ENCODE measurements at regions not wholly inside any gene's neighbourhood (a gene's known extent, or its start where the extent isn't known, plus 50 kb on each side); places are given as distances from the start of the nearest gene placed in this dataset.

DNA sequence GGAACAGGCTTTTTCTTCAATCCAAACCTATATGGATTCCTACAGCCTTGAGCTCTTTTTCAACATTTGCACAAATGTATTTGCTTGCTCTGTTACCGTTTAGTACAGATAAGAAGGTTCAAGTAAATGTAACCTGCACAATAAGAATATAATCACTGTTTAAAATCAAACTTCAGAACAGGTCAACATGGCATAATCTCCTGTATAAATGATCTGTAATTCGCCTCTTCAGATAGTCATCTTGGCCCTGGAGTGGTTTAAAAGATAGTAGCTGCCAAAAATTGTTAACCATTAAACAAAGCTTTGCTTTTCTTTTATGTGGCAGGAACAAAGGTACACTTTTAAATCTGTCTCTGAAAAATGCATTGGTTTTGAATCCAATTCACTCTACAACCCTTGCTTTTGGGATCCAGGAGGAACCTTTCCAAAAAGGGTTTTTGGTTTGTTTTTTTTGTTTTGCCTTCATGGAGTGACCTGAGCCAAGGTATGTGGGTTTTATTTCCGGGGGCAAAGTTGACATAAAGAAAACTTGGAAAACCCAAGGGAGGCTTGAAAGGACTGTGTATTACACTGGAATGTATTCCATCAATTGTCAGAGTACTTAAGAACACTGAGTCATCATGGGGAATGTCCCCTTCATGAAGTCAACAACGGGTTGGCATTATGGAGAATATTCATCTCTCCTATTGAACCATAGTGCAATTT lies 210.4 kb upstream of the HCCS start:
- TF ChIP-seq ZNF24 (IDR thresholded peaks at IDR 0.05) (no peak), EP300 (IDR thresholded peaks at IDR 0.05; ENCODE audit: borderline replicate concordance in 1 of 2, control insufficient read depth in 1 of 2, low read depth in 2 of 2, low read length in 2 of 2) (no peak), TBL1XR1 (IDR thresholded peaks at IDR 0.05; ENCODE audit: low read depth, low read length) (no peak), CBX3 (IDR thresholded peaks at IDR 0.05; ENCODE audit: borderline replicate concordance, low read depth) (no peak)
- TF ChIP-seq, protein P1, sequence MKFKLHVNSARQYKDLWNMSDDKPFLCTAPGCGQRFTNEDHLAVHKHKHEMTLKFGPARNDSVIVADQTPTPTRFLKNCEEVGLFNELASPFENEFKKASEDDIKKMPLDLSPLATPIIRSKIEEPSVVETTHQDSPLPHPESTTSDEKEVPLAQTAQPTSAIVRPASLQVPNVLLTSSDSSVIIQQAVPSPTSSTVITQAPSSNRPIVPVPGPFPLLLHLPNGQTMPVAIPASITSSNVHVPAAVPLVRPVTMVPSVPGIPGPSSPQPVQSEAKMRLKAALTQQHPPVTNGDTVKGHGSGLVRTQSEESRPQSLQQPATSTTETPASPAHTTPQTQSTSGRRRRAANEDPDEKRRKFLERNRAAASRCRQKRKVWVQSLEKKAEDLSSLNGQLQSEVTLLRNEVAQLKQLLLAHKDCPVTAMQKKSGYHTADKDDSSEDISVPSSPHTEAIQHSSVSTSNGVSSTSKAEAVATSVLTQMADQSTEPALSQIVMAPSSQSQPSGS (IDR thresholded peaks at IDR 0.05; ENCODE audit: low read length): no peak
- TF ChIP-seq, protein P2, sequence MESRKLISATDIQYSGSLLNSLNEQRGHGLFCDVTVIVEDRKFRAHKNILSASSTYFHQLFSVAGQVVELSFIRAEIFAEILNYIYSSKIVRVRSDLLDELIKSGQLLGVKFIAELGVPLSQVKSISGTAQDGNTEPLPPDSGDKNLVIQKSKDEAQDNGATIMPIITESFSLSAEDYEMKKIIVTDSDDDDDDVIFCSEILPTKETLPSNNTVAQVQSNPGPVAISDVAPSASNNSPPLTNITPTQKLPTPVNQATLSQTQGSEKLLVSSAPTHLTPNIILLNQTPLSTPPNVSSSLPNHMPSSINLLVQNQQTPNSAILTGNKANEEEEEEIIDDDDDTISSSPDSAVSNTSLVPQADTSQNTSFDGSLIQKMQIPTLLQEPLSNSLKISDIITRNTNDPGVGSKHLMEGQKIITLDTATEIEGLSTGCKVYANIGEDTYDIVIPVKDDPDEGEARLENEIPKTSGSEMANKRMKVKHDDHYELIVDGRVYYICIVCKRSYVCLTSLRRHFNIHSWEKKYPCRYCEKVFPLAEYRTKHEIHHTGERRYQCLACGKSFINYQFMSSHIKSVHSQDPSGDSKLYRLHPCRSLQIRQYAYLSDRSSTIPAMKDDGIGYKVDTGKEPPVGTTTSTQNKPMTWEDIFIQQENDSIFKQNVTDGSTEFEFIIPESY (IDR thresholded peaks at IDR 0.05): no peak
